Ovary (tissue), 7 donors: ENCODE measurements at regions not wholly inside any gene's neighbourhood (a gene's known extent, or its start where the extent isn't known, plus 50 kb on each side); places are given as distances from the start of the nearest gene placed in this dataset.

Experiments used
- DNase-seq, 5 donors: peaks; one replicate each; pipeline ENCODE4 v3.0.0-alpha.2; 2019 to 2020
- H3K27ac ChIP-seq, 2 donors: fragments of 200-600 bp; one replicate each; pipeline versions ENCODE4 v1.5.1 to v1.8.0; 2019 to 2022
- H3K27me3 ChIP-seq: fragments of 200-600 bp; one replicate; pipeline ENCODE4 v1.8.0; 2022
- H3K36me3 ChIP-seq: fragments of 200-600 bp; sonication (generic); one replicate; pipeline ENCODE4 v1.5.1; 2019
- H3K4me1 ChIP-seq: one replicate; pipeline ENCODE4 v1.8.1; 2013; ENCODE audit warnings: mild to moderate bottlenecking, moderate library complexity; ENCODE audit not compliant: insufficient read depth
- H3K4me3 ChIP-seq: fragments of 200-600 bp; sonication (generic); one replicate; pipeline ENCODE4 v1.5.1; 2017
- H3K9me3 ChIP-seq, 2 donors: fragments of 200-600 bp in 1 of 2; sonication (generic) in 1 of 2; one replicate each; pipeline versions ENCODE4 v1.5.1 to v1.8.1; 2013 to 2019; ENCODE audit warnings: mild to moderate bottlenecking in 1 of 2, moderate library complexity in 1 of 2
- EP300 ChIP-seq: sonication (generic); formaldehyde crosslinking; IDR thresholded peaks from one replicate; pipeline ENCODE4 v1.6.1; 2017; ENCODE audit warnings: antibody characterized with exemption
- POLR2A ChIP-seq: fragments of 450-650 bp; IDR thresholded peaks from one replicate; pipeline ENCODE4 v1.6.1; 2017; ENCODE audit warnings: antibody characterized with exemption, mild to moderate bottlenecking, moderate library complexity
- WGBS, 3 donors: extraction: QIAGEN DNeasy Blood & Tissue Kit in 1 of 3; methylation state at CpG; one replicate each; pipeline versions ENCODE4 v1.1.5 to v1.1.7; 2013 to 2017; 5-methylcytosine and 5-hydroxymethylcytosine counted together
- intact Hi-C, 4 donors: fragments of 100-400 bp; cut with DNase I; formaldehyde crosslinking; loops; one replicate each; pipeline versions ENCODE4 v1.11.0 to v1.15.1; 2022 to 2023
- TF ChIP-seq, protein P1 (sequence below), 3 donors: fragments of 450-650 bp in 2 of 3; fragments of 200-600 bp in 1 of 3; IDR thresholded peaks; one replicate each; pipeline versions ENCODE4 v1.5.1 to v1.8.0; 2016 to 2022; ENCODE audit warnings: antibody characterized with exemption in 3 of 3, mild to moderate bottlenecking in 1 of 3
- donor health status: DM: no; HTN: no; CAD: no; lungs with moderate emphysema.
- donor health status: DM: no; HTN: no; CAD: no.
- donor health status: Bipolar disorder and iron deficiency.
- donor health status: DM: no; HTN: no; CAD: no.
- donor health status: DM: yes; HTN: yes; CAD: no.

DNA sequence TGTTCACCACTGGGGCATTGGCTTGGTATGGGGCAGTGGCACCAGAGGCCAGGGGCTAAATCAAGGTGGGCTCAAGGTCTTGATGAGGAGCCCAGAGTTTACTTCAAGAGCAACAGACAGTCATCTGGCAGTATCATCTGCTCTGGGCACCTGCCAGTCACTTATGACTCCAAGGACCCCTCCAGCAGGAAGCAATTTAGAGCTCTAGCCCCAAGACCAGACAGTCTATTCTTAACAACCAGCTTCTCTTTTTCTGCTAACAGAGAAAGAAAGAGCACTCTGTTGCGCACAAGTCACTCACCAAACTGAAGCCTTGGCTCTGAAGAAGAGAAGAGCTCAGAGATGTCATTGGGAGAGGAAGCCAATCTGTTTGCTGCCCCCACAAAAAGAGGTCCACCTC is 309.2 kb downstream of the HS3ST1 start:
- H3K4me3 ChIP-seq, result no peak overlapping the region
- intact Hi-C loops, result no loop called here
- WGBS, 3 donors, result 88 to 100% (median 96%) methylated on average over 1 of the region's 1 CpG
- H3K9me3 ChIP-seq, result no peaks in the 10 kb centered on the region
- DNase-seq, result no peak
- H3K27me3 ChIP-seq, result no peaks in the 10 kb centered on the region
- TF ChIP-seq, protein P1, sequence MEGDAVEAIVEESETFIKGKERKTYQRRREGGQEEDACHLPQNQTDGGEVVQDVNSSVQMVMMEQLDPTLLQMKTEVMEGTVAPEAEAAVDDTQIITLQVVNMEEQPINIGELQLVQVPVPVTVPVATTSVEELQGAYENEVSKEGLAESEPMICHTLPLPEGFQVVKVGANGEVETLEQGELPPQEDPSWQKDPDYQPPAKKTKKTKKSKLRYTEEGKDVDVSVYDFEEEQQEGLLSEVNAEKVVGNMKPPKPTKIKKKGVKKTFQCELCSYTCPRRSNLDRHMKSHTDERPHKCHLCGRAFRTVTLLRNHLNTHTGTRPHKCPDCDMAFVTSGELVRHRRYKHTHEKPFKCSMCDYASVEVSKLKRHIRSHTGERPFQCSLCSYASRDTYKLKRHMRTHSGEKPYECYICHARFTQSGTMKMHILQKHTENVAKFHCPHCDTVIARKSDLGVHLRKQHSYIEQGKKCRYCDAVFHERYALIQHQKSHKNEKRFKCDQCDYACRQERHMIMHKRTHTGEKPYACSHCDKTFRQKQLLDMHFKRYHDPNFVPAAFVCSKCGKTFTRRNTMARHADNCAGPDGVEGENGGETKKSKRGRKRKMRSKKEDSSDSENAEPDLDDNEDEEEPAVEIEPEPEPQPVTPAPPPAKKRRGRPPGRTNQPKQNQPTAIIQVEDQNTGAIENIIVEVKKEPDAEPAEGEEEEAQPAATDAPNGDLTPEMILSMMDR (IDR thresholded peaks at IDR 0.05), result no peak
- no peak for TF ChIP-seq EP300
- TF ChIP-seq POLR2A, result no peak
- H3K27ac ChIP-seq, result no peak overlapping the region
- H3K4me1 ChIP-seq, result no peaks in the 10 kb centered on the region
- H3K36me3 ChIP-seq, result no peaks in the 10 kb centered on the region

- H3K4me3 ChIP-seq, result no peak overlapping the region
- 91 to 92% (median 92%) methylated on average over 2 of the region's 2 CpGs for WGBS, 3 donors
- no peak overlapping the region for H3K27ac ChIP-seq
- H3K27me3 ChIP-seq, result no peaks in the 10 kb centered on the region
- TF ChIP-seq, protein P1 (IDR thresholded peaks at IDR 0.05), result no peak
- TF ChIP-seq EP300 (no peak), POLR2A (no peak)
- DNase-seq, result no peak
- intact Hi-C loops, result no loop called here
- no peaks in the 10 kb centered on the region for H3K36me3 ChIP-seq
- no peaks in the 10 kb centered on the region for H3K9me3 ChIP-seq
- H3K4me1 ChIP-seq, result no peaks in the 10 kb centered on the region
Observed at GRCh38 chr4:11118513-11118912, 310.2 kb downstream of the HS3ST1 start.

DNA sequence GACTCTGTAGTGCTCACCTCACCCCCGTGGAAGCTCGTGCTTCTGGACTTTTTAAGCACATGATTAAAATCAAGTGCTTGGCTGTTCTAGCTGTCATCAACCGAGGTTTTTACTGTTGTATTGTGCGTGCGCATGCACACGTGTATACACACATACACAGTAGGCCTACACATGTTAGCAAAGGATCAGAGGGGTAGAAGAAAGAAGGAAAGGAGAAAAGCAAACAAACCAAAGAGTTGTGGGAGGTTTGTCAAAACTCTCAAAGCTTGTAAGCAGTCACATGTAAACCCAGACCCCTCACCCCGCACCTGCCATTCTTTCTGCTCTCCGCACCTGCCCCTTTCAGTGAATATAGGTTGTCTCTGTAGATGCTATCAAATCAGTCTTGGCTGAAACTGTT is 311.8 kb downstream of the HS3ST1 start:
- 69 to 82% (median 81%) methylated on average over 8 of the region's 8 CpGs for WGBS, 3 donors

GRCh38 chr4:11111876-11112275 is 316.8 kb downstream of the HS3ST1 start:
- H3K9me3 ChIP-seq, result no peaks in the 10 kb centered on the region
- intact Hi-C loops, result no loop called here
- no peak overlapping the region for H3K4me3 ChIP-seq
- H3K27ac ChIP-seq, result no peak overlapping the region
- H3K27me3 ChIP-seq, result no peaks in the 10 kb centered on the region
- TF ChIP-seq, protein P1 (IDR thresholded peaks at IDR 0.05), result no peak
- no peak for TF ChIP-seq POLR2A
- TF ChIP-seq EP300, result no peak
- H3K4me1 ChIP-seq, result no peaks in the 10 kb centered on the region
- no peaks in the 10 kb centered on the region for H3K36me3 ChIP-seq
- DNase-seq, result no peak
- WGBS, 3 donors, result 35 to 43% (median 41%) methylated on average over 2 of the region's 2 CpGs

More for the DNA sequence above, 311.8 kb downstream of the HS3ST1 start:
- TF ChIP-seq, protein P1 (IDR thresholded peaks at IDR 0.05), result no peak
- no peak for TF ChIP-seq POLR2A
- no peak for TF ChIP-seq EP300
- no peak for DNase-seq
- Histone ChIP-seq H3K27ac (no peak overlapping the region), H3K27me3 (no peaks in the 10 kb centered on the region), H3K4me3 (no peak overlapping the region), H3K9me3 (no peaks in the 10 kb centered on the region), H3K4me1 (no peaks in the 10 kb centered on the region), H3K36me3 (no peaks in the 10 kb centered on the region)
- intact Hi-C loops, result no loop called here

DNA sequence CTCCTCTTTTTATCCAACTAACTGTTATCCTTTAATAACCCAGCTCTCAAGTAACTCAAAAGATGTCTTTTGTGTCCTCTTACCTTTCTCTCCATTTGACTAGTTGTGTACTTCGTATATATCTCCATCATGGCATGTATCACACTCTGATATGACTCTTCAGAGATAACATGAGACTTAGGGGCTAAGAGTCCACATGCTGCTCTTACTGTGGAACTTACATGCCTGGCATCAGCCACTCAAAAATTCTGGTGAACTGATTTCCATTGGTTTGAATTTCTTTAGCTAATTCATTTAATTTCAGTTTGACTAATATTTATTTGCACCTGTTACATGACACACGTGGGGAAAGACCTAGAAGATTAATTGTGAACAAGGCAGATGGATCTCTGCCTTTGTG is 317.3 kb downstream of the HS3ST1 start:
- Histone ChIP-seq H3K27ac (no peak overlapping the region), H3K27me3 (no peaks in the 10 kb centered on the region), H3K4me3 (no peak overlapping the region), H3K36me3 (no peaks in the 10 kb centered on the region), H3K9me3 (no peaks in the 10 kb centered on the region), H3K4me1 (no peaks in the 10 kb centered on the region)
- no peak for TF ChIP-seq POLR2A
- TF ChIP-seq EP300, result no peak
- TF ChIP-seq, protein P1 (IDR thresholded peaks at IDR 0.05), result no peak
- 64 to 85% (median 81%) methylated on average over 2 of the region's 2 CpGs for WGBS, 3 donors
- intact Hi-C loops, result no loop called here
- DNase-seq, result no peak
